HG03558 (cell line): ENCODE measurements at regions not wholly inside any gene's neighbourhood (a gene's known extent, or its start where the extent isn't known, plus 50 kb on each side); places are given as distances from the start of the nearest gene placed in this dataset.
"Not testable (repeated sequence)": the region's sequence is repeated elsewhere in the genome, so short reads cannot be mapped to it uniquely, and the experiment has no call there.

Experiments
- ATAC-seq: cut with Tn5 transposase; IDR thresholded peaks from one replicate; pipeline ENCODE4 v1.9.1; 2021; ENCODE audit warnings: moderate number of reproducible peaks; ENCODE audit not compliant: unreplicated experiment; ENCODE audit errors: extremely low read depth

DNA sequence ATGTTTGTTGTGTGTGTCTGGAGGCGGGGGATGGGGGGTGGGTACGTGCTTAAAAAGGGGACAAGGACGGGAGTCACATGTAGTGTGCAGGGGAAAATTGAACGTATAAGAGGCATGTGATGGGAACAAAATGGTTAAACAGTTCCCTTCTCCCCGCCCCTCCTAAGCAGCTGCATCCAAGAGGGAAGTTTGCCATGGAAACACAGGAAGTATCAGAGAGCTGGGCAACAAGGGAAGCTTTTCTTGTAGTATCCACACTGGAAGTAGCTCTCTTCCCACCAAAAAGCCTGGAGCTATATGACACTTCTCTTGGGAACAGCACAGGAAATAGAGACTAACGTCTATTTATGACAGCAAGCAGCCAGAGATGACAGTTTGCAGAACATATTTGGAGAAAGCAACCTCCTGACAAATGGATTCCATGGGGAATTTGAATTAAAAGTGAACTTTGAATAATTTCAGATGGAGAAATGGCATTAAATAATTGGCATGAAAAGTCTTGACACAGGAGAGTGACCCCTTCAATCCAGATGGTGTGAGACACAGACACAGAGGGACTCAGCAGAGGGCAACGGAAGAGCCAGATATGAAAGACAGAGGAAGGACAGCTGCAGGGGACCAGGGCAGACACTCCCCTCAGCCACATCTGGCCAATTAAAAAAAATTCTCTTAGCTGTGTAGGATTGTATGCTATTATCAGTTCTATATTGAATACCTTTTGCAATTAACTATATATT is 294.2 kb upstream of the TBL1XR1 start:
- no peak for ATAC-seq

DNA sequence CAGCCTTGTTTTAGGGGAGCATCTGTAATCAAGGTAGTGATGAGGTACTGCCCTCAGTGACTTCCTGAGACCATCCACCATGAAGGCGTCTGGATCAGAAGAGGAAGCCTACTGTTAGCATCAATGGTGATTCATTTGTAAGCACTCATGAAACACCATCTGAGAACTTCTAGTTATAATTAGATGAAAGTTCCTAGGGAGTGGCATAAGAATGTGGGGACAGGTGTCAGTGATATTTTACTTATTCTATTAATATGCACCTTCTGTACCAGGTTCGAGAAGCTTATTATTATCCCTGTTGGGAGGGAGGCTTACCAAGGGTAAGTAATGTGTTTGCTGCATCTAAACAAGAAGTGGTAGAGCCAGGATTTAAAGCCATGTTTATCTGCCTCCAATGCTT is 295.8 kb upstream of the TBL1XR1 start:
- ATAC-seq = no peak

DNA sequence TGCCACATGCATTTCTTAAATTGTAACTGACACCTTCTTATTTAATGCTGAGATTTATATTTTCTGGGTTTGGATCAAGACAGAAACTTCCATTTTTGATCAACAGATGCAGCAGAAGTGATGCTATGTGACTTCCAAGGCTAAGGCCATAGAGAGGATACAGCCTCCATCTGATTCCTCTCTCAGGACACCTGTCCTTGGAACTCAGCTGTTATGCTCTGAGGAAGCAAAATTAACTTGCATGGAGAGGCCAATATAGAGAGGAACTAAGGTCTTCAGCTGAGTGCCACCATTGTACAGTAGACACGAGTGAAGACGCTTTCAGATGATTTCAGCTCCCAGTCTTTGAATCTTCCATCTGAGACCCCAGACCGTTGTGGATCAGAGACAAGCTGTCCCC is 296.9 kb upstream of the TBL1XR1 start:
- ATAC-seq = no peak

DNA sequence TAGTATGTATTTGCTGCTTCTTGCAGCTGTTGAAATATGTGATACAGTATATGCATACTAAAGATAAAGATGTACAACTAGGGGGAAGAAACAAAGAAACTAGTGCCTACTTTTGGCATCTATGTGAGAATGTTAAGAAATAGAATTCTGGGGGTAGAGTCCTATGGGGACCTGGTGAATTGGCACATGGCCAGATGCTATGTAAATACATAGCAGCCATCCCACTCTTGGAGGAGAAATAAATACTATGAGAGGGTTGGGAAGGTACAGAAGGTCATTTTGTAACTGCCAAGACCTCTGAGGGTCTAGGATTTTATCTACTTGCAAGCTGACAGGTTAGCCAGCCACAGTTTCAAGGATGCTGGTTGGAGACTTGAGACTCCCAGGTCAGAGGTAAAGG is 298.3 kb upstream of the TBL1XR1 start:
- ATAC-seq = no peak

DNA sequence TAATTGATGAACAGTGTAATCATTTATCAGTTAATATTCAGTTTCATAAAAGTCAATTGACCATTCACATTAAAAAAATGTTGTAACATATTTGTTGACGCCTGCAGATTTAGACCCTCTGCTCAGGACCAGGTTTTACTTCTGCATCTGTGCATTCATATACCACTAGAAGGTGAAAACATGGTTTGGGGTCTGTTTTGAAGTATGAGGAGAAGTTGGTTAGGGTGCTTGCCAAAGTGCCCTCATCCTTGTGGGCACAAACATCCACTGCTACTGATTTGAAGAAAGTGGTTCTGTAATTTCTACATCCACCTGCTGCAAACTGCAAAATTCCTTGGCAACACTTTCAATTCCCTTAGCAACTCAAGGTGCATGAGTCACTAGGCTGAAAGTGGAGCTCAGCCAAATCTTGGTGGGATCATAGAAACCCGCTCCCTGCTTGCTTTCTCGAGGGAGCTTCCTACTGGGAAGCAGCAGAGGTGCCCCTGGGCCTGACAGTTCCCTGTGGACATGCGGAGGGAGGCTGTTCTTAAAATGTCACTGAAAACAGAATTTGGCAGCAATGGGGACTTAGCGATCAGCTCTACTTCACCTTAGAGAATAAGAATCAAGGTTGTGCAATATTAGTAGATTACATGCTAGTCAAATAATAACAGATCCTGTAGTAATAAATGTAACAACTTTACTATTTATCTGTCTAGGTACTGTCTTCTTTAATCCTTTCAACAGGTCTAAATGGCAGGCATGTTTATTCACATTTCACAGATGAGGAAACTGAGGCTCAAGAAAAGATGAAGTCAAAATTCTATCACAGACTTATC is 301.0 kb upstream of the TBL1XR1 start:
- no peak for ATAC-seq

DNA sequence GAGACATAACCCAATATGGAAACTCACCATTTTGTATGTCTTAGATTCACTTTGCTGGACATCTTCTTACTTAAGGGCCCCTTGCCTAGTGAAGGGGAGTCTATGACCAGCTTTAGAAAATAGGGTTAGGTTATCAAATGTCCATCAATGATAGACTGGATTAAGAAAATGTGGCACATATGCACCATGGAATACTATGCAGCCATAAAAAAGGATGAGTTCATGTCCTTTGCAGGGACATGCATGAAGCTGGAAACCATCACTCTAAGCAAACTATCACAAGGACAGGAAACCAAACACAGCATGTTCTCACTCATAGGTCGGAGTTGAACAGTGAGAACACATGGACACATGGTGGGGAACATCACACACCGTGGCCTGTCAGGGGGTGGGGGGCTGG is 301.8 kb upstream of the TBL1XR1 start:
- not testable (repeated sequence) for ATAC-seq

DNA sequence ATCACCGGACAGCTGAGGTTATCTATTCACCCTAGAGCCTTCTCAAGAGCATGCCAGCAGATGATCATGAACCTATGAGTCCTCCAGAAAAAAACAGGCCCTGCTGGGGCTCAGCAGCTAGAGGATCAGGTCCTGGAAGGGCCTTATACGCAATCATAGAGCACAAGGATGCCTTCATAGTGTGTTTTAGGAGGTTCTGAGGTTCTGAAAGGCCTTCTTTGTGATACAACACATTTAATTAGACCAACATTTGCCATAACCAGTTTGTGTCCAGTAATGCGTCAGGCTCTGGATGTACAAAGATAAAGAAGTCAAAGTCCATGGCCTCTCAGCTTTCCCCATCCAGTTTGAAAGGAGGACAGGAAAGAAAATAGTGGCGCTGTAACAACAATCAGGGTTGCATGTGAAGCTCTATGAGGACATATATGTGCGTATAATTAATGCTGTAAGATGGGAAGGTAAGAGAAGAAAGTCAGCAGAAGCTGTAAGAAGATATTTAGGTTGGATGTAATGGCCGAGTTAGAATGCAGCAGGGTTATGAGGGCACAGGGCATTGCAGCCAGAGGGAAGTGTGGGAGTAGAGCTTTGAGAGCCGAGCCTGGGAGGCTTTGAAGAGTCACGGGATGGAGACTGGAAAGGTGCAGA is 302.6 kb upstream of the TBL1XR1 start:
- no peak for ATAC-seq

DNA sequence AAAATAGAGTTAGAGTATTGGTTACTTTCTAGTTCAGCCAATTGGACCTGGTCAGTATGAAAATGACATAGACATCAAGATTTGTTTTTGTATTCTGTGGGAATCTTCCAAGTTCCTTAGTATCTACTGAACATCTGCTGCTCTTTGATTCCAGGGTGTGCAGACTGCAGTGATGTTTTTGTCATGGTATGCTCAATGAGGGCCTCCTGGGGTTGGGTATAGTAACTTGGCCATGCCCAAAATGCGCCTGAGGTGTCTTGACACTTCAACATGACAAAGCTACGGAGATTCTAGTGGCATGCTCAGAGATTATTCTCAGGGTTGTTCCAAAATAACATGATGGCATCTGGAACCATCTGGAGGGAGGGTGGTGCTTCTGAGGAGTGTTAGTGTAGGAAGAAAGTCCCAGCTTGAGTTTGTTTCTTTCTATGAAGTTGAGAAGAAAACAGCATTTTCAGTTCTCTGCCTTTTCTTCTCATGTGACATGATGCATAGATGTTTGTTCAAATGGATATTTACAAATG is 313.5 kb upstream of the TBL1XR1 start:
- no peak for ATAC-seq

DNA sequence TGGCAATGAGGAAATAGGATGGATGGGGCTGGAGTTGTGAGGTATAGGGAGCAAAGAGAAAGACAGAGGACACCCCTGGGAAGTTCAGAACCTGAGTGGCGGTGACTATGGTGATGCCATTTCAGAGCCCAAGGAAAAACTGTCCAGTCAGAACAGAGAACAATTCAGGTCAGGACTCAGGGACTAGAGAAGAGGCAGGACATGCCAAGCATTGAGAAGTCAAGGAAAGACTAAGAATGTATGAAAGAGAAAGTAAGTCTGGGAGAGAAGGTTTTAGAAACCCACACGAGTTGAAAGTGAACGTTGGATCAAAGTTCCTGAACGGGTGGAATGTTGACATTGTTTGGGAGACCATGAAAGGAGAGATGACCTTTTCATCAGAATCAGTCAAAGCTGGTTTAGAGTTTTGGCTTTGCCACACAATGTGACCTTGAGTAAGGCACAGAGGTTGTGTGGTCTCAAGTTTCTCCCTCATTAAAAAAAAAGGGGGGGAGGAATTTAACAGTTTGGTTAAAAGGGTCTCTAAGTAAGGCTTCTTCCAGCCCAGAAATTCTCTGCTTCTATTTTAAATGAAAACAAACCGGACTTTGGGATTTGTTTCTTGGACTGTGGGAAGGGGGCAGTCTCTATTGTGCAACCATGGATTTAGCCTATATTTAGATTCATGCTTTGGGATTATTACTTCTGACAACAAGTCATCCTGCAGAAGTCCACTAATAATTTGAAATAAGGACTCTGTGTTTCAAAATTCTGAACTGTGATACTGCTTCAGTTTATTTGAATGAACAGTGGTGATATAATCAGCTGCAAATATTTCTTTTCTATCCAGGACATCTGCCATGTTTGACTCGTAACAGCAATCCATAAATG is 315.9 kb upstream of the TBL1XR1 start:
- no peak for ATAC-seq

DNA sequence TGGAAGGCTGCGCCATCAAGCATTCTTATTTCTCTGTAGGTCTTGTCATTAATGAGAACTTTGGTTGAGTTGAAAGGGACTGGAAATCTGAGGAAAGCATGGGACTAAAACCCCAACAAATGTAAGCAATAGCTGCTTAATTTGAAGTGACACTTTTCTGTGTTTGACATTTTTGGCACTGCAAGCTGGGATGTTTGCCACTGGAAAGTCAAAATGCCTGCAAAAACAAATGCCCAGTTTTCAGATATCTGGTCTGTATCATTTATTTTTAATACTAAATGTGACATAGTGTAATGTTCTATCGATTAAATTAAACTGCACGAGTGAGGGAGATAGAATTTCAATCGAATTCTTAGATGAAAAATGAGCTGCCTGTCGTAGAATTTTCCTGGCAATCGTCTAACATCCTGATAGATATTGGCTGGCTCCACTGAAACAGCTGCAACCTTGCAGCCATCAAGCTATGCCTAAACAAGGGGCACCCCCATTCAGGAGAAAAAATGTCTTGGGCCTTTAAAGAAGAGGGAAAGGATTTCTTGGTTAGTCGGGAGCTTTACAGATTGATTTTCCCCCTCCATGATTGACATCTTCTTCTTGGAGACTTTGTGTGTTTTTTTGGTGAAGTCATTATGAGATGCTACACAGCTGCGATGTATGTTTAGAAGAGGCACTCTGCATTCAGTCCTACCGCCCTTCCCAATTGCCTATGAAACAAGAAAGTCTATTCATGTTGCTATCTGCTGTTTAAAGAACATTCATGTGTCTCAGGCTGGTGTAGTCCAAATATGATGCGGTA is 316.7 kb upstream of the TBL1XR1 start:
- ATAC-seq = no peak

DNA sequence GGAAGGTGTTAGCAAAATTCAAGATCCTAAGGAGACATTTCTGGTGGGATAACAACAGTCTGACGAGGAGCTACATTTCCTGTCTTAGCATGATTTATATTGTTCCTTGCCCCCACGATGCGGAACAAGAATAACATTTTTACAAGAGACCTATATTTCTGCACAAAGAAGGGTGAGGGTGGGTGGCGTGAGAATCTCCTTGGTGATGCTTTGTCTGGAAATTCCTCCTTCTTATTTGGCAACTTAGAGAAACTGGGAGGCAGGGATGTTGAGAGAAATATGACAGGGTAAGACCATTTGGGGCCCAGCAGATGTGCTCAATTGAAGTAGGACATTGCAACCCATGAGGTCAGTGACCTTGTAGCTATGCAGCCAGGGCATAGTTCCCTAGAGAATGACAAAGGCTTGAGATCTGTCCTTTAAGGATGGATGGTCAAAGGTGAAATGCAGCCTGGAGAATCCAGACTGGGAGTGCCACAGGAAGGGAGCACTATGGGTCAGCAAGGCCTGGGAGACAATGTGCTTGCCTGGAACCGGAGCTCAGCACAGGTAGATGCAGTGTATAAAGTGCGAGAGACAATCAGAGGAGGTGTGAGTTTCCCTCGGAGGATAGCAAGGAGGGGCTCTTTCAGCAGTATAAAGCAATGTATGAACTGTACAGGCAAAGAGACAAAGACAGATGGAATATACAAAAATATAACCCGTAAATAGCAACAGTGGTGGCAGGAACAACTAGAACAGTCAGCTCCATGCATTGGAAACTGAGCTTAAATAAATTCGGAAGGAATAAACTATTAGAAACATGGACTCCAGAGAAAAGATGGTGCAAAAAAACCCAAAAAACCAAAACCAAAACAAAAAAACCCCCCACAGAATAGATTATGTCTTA is 317.6 kb upstream of the TBL1XR1 start:
- ATAC-seq = no peak

DNA sequence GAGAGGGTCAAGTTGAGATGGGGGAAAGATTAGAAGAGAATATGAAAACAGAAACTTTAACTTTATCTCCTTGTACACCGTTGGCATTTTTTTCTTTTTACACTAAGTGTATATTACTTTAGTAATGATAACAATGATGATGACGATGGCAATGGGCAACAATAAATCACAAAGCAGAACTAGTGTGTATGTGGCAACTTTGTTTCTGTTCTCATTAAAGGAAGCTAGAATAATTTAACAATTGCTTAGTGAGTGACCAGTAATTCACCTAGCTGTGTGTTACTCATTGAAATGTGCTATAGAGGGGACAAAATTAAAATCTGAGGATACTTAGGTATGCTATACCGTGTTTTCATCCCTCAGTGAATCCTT is 318.5 kb upstream of the TBL1XR1 start:
- no peak for ATAC-seq

DNA sequence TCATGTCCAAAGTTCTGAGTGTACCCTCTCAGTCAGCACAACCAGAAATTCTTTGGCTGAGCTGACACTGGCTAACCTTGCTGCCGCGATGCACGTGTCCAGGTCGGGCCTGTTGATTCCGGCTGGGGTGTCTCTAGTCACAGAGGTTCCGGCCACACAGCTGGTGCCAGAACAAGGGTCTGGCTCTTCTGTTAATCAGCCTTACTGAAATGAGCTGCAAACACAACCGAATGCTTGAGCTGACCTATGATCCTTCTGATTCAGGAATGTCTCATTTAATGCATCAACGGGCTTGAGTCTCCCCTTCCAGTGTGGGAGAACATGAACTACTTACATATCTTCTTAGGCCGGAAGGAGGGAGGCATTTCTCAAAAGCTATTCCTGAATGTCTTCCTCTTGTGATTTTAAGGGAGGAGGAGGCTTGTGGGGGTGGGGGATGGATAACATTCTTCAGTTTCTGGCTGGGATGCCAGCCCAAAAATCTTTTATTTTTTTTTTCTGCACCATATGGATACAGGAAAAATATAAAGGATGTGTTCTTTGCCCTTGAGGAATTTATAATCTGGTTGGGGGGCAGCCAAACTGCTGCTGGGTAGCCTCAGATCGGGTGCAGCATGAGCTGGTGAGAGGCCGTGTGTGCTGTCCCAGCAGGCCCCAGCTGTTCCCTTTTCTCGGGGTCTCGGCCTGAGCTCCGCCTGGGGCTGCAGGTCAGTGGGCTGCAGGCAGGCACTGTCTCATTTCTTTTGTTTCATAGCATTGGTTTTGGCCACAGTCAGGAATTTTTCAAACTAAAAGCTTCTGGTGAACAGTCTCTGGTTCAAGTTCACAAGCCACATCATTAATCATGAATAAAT is 319.1 kb upstream of the TBL1XR1 start:
- no peak for ATAC-seq

DNA sequence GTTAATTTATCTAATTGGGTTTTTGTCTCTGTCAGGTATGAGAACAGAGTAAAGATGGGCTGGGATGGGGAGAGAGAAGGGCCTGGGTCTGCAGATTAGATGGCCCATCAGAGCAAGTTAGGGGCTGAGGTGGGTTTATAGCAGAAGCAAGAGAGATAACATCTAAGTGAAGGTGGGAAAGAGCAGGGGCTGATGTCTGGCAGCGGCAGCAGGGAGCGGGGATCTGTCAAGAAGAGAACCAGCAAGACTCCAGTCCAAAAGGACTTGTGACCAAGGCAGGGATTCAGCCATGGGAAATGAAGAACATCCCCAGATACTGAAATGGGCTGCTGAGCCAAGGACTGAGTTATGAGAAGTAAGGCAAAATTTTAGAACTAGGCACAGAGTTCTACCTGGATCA is 320.6 kb upstream of the TBL1XR1 start:
- no peak for ATAC-seq

DNA sequence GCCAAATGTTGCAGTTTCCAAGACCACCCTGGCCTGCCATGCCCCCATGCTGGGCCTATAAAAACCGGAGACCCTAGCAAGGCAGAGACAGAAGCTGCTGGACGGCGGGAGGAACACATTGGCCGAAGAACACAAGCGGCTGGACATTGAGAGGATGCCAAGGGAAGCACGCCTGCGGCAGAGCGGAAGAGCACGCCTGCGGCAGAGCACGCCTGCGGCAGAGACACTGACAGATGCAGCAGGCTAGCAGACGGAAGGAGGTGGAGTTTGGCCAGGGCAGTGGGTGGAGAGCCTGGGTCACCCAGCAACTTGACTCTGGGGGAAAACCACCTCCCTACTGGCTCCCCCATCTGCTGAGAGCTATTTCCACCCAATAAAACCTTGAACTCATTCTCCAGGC is 322.3 kb upstream of the TBL1XR1 start:
- no peak for ATAC-seq

DNA sequence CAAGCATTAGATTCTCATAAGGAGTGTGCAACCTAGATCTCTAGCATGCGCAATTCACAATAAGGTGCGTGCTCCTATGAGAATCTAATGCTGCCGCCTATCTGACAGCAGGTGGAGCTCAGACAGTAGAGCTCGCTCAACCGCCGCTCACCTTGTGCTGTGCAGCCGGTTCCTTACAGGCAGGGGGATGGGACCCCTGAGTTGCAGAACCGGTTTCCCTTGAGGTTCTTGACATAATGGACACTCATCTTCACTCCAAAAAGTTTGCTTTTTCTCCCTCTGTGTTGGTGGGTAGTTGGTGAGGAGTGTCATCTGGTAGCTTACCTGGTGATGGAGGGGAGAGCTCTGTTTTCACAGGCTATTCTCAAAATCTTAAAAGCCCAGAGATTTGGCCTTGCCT is 324.0 kb upstream of the TBL1XR1 start:
- no peak for ATAC-seq

DNA sequence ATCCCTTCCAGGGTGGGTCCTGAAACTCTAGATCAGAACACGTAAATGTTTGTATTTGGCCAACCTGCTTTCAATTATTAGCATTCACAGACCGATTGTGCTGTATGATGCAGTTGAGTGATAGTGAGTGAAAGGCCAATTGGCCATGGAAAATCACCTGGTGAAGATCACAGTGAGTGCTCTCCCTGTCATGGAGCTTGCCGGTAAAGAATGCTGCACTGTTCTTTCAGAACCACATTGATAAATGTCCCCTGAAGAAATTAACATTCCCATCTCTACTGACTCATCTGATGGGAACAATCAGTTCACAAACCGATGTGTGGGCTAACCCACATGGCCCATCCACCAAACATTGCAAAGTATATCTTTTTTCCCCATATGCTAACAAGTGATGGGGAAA is 324.8 kb upstream of the TBL1XR1 start:
- no peak for ATAC-seq
